ENCODE measurements at regions not wholly inside any gene's neighbourhood (a gene's known extent, or its start where the extent isn't known, plus 50 kb on each side); places are given as distances from the start of the nearest gene placed in this dataset.

- no peak for DNase-seq (ENCODE audit: low read depth in 2 of 2)
These were observed 187.4 kb upstream of the STAC start for GRCh38 chr3:36192901-36193300.

DNA sequence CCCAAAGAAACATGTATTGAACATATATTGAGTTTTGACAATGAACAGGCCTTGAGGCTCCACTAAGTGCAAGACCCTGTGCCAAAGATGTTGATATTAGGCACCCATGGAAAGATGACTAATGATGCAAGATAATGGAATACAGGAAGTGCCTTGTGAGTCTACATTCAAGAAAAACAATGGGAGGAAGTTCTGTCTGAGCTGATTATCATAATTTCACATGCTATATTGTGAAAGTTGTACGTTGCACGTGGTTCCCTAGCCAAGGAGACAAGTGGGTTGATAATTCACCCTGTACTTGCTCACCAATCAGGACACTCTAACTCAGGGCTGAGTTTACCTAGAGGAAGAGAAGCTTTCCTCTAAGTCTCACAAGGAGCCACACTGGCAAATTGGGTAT lies 186.9 kb upstream of the STAC start:
- DNase-seq (ENCODE audit: low read depth in 2 of 2) = no peak

DNA sequence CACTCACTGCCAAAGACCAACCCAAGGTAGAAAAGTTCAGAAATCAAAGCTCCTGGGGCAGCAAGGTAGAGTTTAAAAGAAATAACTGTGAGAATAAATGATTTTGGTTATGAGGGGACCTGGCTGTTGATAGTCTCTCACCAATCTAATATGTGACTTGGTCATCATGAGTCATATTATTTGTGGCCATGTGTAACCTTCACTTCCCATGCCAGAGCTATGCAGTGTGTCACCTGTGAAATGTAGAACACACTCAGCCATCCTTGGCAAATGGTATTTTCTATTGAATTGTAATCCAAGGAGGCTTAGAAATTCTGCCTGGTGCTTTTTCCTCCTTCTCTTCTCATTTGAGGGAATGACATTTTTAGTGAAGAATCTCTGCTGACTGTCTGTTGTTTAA lies 184.2 kb upstream of the STAC start:
- DNase-seq (ENCODE audit: low read depth in 2 of 2) = no peak

- DNase-seq (ENCODE audit: low read depth in 2 of 2) = no peak
These were observed 183.2 kb upstream of the STAC start for GRCh38 chr3:36197151-36197550.

DNA sequence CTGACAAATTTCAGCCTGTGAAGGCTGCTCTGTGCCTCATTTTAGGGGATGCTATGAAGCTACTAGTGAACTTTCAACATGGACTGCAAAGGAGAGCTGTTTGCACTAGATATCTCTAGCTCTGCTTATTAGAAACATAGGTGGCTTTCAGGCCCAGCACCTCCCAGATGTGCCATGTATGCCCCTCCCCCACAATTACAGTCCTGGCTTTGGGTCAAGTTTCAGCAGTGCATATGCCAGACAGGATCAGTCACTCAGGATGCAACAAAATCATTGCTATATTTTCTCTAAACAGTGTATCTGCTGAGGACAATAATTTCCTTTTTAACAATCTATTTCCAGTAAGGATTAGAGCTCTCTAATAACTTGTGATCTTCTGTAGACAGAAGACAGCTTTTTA lies 178.8 kb upstream of the STAC start:
- DNase-seq (ENCODE audit: low read depth in 2 of 2) = no peak

DNA sequence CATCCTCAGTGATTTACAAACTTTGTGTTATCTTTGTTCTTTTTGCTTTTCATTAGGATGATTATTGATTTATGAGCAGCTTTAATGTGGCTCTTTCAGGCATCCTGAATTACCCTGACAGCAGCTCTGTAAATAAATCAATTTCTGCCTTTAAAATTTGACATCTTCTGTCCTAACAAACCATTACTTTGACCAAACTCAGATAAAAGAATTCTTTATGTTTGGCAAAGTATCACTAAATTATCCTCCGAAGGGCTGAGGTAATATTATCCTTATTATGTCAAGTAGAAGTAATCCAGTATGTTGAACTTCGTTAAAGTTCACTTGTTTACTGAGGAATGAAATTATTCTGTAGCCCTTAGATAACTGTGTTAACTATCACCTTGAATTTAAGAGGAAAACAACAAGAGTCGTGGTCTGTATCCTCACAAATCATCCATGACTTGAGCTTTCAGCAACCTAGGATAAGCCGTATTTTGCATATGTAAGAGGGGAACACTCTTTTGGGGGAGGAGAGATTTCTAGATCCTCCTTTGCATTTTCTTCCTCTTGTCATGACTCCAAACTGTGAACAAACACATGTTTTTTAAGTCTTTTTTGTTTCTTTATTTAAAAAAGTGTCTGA lies 173.2 kb upstream of the STAC start:
- no peak for DNase-seq (ENCODE audit: low read depth in 2 of 2)

GRCh38 chr3:36210840-36211651 lies 169.3 kb upstream of the STAC start:
- DNase-seq (ENCODE audit: low read depth in 2 of 2) = no peak

DNA sequence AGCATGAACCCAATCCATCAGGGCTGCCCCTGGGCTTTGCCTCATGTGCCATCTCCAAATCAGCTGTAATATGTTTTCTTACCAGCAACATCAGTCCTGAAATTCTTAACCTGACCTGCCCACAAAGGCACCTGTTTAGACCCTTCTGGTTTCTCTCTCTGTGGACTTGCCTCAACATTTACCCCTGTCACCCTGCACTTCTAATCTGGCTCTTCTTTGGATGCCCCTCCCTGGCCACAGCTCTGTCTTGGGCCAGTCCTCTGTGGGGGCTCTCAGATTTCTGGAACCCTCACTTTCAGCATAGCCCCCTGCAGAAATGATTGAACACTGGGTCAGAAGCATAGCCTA lies 168.7 kb upstream of the STAC start:
- DNase-seq (ENCODE audit: low read depth in 2 of 2) = no peak

- no peak for DNase-seq (ENCODE audit: low read depth in 2 of 2)
These were observed 168.1 kb upstream of the STAC start for GRCh38 chr3:36212251-36212650.

- no peak for DNase-seq (ENCODE audit: low read depth in 2 of 2)
These were observed 165.8 kb upstream of the STAC start for GRCh38 chr3:36214460-36214859.

DNA sequence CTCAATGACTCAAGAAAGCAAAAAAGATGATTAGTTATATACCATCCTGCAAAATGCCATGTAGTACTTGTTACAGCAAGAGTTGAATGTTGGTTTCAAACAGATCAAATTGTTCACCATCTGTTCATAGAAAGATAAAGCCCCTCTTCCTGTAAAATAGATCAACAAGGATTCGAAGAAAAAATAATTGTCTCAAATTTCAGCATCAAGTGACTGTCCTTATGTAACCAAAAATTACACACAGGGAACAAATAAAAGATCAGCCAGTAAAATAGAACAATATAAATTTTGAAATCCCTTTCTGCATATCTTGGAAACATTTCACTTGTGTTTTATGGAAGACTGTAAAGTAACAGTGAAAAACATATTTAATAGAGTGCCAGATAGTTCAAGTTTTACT lies 165.1 kb upstream of the STAC start:
- no peak for DNase-seq (ENCODE audit: low read depth in 2 of 2)

DNA sequence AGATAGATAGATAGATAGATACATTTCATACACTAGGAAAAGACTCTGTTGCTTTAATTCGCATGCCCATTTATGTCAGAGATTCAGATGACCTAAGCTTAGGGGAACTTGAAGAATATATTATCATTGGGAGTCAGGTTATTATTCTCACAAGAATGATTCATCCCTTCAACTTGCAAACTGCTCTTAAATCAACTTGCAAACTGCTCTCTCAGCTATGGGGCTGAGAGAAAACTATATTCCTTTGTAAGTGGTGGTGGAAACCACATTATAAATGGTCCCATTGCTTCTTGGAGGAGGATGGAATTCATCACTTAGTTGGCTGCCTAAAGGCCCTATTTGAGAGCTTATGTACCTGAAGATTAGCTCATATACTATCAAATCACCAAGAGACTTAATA lies 160.9 kb upstream of the STAC start:
- no peak for DNase-seq (ENCODE audit: low read depth in 2 of 2)

- no peak for DNase-seq (ENCODE audit: low read depth in 2 of 2)
These were observed 160.1 kb upstream of the STAC start for GRCh38 chr3:36220173-36220572.

- no peak for DNase-seq (ENCODE audit: low read depth in 2 of 2)
These were observed 158.3 kb upstream of the STAC start for GRCh38 chr3:36221975-36222374.

DNA sequence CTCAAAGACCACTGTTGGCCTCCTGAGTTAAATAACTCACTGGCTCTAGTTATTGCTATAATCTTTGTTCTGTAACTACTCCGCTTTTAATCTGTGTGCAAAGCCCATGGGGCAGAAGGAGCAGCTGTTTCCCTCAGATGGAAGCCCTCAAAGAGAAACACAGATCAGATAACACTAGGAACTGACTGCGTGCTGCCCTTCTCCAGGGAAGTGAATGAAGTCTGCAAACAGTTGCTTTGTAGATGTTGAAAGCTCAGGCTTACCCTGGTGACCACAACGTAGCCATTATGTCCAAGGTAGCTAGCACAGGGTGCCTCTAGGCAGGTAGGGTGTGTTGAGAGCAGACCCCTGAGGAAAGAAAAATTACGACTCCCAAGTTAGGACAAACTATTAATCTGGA lies 152.3 kb upstream of the STAC start:
- no peak for DNase-seq (ENCODE audit: low read depth in 2 of 2)

DNA sequence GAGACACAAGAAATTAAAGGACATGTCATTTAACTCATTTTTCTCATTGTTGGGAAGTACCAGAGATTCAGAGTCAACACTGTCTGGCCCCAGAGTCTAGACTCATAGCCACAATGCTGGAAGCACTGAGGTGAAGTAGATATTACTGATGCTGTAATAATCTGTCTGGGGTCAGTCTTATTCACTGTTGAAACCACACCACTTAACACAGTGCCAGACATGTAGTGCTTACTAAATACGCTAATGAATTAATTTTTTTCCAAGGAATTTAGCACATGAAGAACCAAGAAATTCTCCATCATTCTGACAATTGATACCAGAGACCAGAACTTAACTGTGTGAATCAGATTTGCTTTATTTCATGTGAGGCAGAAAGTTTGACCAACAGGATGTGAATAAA lies 150.8 kb upstream of the STAC start:
- DNase-seq (ENCODE audit: low read depth in 2 of 2) = no peak

GRCh38 chr3:36232797-36233489 lies 147.4 kb upstream of the STAC start:
- DNase-seq (ENCODE audit: low read depth in 2 of 2) = no peak

DNA sequence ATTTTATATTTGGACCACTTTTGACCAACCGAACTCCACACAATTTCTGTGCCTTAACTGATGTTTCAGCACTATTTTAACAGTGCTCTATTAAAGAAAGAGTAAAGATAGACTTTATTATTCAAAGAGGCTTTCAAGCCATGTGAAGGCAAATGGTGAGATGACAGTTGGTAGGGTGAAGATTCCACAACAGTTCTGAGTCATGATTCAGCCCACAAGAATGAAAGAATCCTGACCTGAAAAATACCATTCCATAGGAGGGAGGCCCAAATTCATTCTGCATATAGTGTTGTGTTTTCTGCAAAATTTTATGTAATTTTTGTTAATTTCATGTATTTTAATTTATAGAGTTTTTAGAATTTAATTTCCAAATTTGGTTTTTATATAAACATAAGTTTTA lies 135.6 kb upstream of the STAC start:
- DNase-seq (ENCODE audit: low read depth in 2 of 2) = no peak

DNA sequence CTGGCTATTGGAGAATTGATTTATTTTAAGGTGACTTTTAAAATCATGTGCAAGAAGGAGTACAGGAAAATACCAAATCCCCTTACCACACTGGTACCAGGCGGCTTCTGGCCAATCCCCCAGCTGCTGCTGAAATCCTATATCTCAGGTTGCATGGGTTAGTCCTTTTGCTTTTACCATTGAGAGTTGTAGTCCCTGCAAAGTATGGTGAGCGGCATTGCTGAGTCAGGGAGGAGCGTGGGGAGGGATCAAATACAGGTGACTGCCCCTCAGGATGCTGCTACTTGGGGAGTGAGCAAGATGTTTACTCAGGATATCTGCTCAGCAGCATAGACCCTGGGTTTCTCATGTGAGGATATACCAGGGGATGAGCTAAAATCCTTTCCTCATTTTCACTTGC lies 131.9 kb upstream of the STAC start:
- DNase-seq (ENCODE audit: low read depth in 2 of 2) = no peak

DNA sequence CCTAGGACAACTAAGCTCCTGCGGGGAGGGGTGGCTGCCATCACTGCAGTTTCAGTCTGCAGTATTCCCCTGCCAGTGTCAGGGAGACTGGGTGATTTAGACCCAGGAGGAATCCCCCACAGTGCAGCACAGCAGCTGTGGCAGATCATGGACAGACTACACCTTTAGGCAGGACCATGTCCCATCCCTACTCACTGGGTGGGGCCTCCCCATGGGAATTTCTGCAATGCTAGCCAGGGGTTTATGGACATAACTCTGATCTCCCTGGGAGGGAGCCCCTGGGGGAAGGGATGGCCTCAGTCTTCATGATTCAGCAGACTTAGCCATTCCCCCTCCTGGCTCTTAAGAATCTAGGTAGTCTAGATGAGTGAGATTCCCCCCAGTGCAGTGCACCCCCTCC lies 130.1 kb upstream of the STAC start:
- DNase-seq (ENCODE audit: low read depth in 2 of 2) = no peak

GRCh38 chr3:36257158-36257852 lies 123.0 kb upstream of the STAC start:
- DNase-seq (ENCODE audit: low read depth in 2 of 2) = no peak

GRCh38 chr3:36258421-36258820 lies 121.9 kb upstream of the STAC start:
- DNase-seq (ENCODE audit: low read depth in 2 of 2) = no peak

GRCh38 chr3:36259580-36259979 lies 120.7 kb upstream of the STAC start:
- DNase-seq (ENCODE audit: low read depth in 2 of 2) = no peak

All from stimulated activated CD4-positive, alpha-beta T cell treated with anti-CD3 and anti-CD28 coated beads, Interleukin-4, amount 100 ng/mL, for 48 hours (primary cell).